Esophagus squamous epithelium (tissue), 5 donors: ENCODE measurements at regions not wholly inside any gene's neighbourhood (a gene's known extent, or its start where the extent isn't known, plus 50 kb on each side); places are given as distances from the start of the nearest gene placed in this dataset.
A peak's percentile ranks its signal among the peaks of the same experiment; 100 is the strongest.
"Not testable (repeated sequence)": the region's sequence is repeated elsewhere in the genome, so short reads cannot be mapped to it uniquely, and the experiment has no call there.

Experiments
- DNase-seq: peaks from one replicate; lab custom pipeline; 2025; lab: John Stamatoyannopoulos, UW
- H3K27ac ChIP-seq, 4 donors: fragments of 200-600 bp; sonication (generic); one replicate each; pipeline ENCODE4 v1.5.1; 2016 to 2019; ENCODE audit warnings: mild to moderate bottlenecking in 1 of 4
- H3K27me3 ChIP-seq, 4 donors: fragments of 200-600 bp; sonication (generic); 1 replicate in 3 of 4; 2 replicates in 1 of 4; pipeline versions ENCODE4 v1.5.1 to v1.6.0; 2017 to 2021; ENCODE audit warnings: antibody characterized with exemption in 1 of 4
- H3K36me3 ChIP-seq, 3 donors: fragments of 200-600 bp; sonication (generic); one replicate each; pipeline ENCODE4 v1.5.1; 2016 to 2019
- H3K4me1 ChIP-seq, 3 donors: fragments of 200-600 bp; sonication (generic); one replicate each; pipeline ENCODE4 v1.5.1; 2017 to 2019
- H3K4me3 ChIP-seq, 4 donors: fragments of 200-600 bp; sonication (generic); 1 replicate in 3 of 4; 2 replicates in 1 of 4; pipeline ENCODE4 v1.5.1; 2016 to 2019; ENCODE audit warnings: mild to moderate bottlenecking in 2 of 4, moderate library complexity in 1 of 4
- H3K9me3 ChIP-seq, 3 donors: fragments of 200-600 bp; sonication (generic); one replicate each; pipeline ENCODE4 v1.5.1; 2016 to 2019
- POLR2A ChIP-seq, 4 donors: fragments of 450-650 bp; IDR thresholded peaks; one replicate each; pipeline ENCODE4 v1.6.1; 2017; ENCODE audit warnings: antibody characterized with exemption in 4 of 4, mild to moderate bottlenecking in 4 of 4, moderate library complexity in 3 of 4
- WGBS, 2 donors: methylation state at CpG; one replicate each; pipeline ENCODE4 v1.1.5; 2018; 5-methylcytosine and 5-hydroxymethylcytosine counted together
- intact Hi-C: fragments of 100-400 bp; cut with DNase I; formaldehyde crosslinking; loops from one replicate; pipeline ENCODE4 v1.15.0; 2022
- TF ChIP-seq, protein P1 (sequence below), 6 experiments: fragments of 450-650 bp in 4 of 6; fragments of 200-600 bp in 2 of 6; sonication (generic) in 2 of 6; IDR thresholded peaks; one replicate each; pipeline ENCODE4 v1.5.1; 2016 to 2019; ENCODE audit warnings: antibody characterized with exemption in 6 of 6, mild to moderate bottlenecking in 4 of 6, moderate library complexity in 4 of 6
- donor health status: DM: yes; HTN: yes; CAD: no.

GRCh38 chr1:229863651-229864545 lies 203.1 kb upstream of the GALNT2 start:
- DNase-seq, result no peak
- intact Hi-C loops, result no loop called here
- Histone ChIP-seq H3K4me1 (peaks cover 0 to 13% (median 0%) of the 10 kb centered on the region in 3 donors), H3K27me3 (no peaks in the 10 kb centered on the region), H3K36me3 (no peaks in the 10 kb centered on the region), H3K4me3 (no peak overlapping the region), H3K27ac (peak overlapping the region in 2 of 4 donors; percentile 10 to 44), H3K9me3 (no peaks in the 10 kb centered on the region)
- TF ChIP-seq, protein P1, sequence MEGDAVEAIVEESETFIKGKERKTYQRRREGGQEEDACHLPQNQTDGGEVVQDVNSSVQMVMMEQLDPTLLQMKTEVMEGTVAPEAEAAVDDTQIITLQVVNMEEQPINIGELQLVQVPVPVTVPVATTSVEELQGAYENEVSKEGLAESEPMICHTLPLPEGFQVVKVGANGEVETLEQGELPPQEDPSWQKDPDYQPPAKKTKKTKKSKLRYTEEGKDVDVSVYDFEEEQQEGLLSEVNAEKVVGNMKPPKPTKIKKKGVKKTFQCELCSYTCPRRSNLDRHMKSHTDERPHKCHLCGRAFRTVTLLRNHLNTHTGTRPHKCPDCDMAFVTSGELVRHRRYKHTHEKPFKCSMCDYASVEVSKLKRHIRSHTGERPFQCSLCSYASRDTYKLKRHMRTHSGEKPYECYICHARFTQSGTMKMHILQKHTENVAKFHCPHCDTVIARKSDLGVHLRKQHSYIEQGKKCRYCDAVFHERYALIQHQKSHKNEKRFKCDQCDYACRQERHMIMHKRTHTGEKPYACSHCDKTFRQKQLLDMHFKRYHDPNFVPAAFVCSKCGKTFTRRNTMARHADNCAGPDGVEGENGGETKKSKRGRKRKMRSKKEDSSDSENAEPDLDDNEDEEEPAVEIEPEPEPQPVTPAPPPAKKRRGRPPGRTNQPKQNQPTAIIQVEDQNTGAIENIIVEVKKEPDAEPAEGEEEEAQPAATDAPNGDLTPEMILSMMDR (IDR thresholded peaks at IDR 0.05), result no peak
- no peak for TF ChIP-seq POLR2A (IDR thresholded peaks at IDR 0.05)
- WGBS, 2 donors, result 67 to 79% methylated on average over 11 to 14 of the region's 16 CpGs

- Histone ChIP-seq H3K9me3 (no peaks in the 10 kb centered on the region), H3K4me1 (peaks cover 0 to 13% (median 0%) of the 10 kb centered on the region in 3 donors), H3K4me3 (no peak overlapping the region), H3K27ac (no peak overlapping the region), H3K27me3 (no peaks in the 10 kb centered on the region), H3K36me3 (no peaks in the 10 kb centered on the region)
- intact Hi-C loops, result no loop called here
- 90 to 95% methylated on average over 14 to 15 of the region's 15 CpGs for WGBS, 2 donors
- TF ChIP-seq, protein P1 (IDR thresholded peaks at IDR 0.05), result no peak
- no peak for TF ChIP-seq POLR2A (IDR thresholded peaks at IDR 0.05)
- DNase-seq, result no peak
Observed at GRCh38 chr1:229864686-229865230, 202.3 kb upstream of the GALNT2 start.

DNA sequence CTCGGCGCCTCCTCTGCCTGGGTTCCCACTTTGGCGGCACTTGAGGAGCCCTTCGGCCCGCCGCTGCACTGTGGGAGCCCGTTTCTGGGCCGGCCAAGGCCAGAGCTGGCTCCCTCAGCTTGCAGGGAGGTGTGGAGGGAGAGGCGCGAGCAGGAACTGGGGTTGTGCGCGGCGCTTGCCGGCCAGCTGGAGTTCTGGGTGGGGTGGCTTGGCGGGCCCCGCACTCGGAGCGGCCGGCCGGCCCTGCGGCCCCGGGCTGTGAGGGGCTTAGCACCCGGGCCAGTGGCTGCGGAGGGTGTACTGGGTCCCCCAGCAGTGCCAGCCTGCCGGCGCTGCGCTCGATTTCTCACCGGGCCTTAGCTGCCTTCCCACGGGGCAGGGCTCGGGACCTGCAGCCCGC lies 201.7 kb upstream of the GALNT2 start:
- DNase-seq, intact Hi-C loops, H3K27ac ChIP-seq, H3K27me3 ChIP-seq, H3K4me3 ChIP-seq, H3K36me3 ChIP-seq, H3K9me3 ChIP-seq: not testable (repeated sequence)
- H3K4me1 ChIP-seq, result peaks cover 0 to 13% (median 0%) of the 10 kb centered on the region in 3 donors
- no CpG with 5 or more reads among the region's 32 CpGs for WGBS, 2 donors

- no peak for DNase-seq
- no peaks in the 10 kb centered on the region for H3K36me3 ChIP-seq
- H3K9me3 ChIP-seq, result no peaks in the 10 kb centered on the region
- peaks cover 0 to 5% (median 0%) of the 10 kb centered on the region in 3 donors for H3K4me1 ChIP-seq
- H3K27me3 ChIP-seq, result peaks cover 0 to 4% (median 0%) of the 10 kb centered on the region in 4 donors
- H3K4me3 ChIP-seq, result no peak overlapping the region
- intact Hi-C loops, result no loop called here
- no peak for TF ChIP-seq POLR2A (IDR thresholded peaks at IDR 0.05)
- TF ChIP-seq, protein P1 (IDR thresholded peaks at IDR 0.05), result no peak
- 84 to 94% methylated on average over 3 of the region's 3 CpGs for WGBS, 2 donors
- no peak overlapping the region for H3K27ac ChIP-seq
Observed at GRCh38 chr1:229867726-229868125, 199.3 kb upstream of the GALNT2 start.

GRCh38 chr1:229869240-229869639 lies 197.8 kb upstream of the GALNT2 start:
- WGBS, 2 donors, result 67% methylated on average over 1 of the region's 1 CpG
- peaks cover 0 to 3% (median 0%) of the 10 kb centered on the region in 3 donors for H3K4me1 ChIP-seq
- DNase-seq, result no peak
- H3K27me3 ChIP-seq, result peaks cover 0 to 4% (median 0%) of the 10 kb centered on the region in 4 donors
- H3K4me3 ChIP-seq, result no peak overlapping the region
- H3K9me3 ChIP-seq, result no peaks in the 10 kb centered on the region
- TF ChIP-seq, protein P1 (IDR thresholded peaks at IDR 0.05), result no peak
- no peak for TF ChIP-seq POLR2A (IDR thresholded peaks at IDR 0.05)
- intact Hi-C loops, result no loop called here
- H3K27ac ChIP-seq, result no peak overlapping the region
- H3K36me3 ChIP-seq, result no peaks in the 10 kb centered on the region
